PFSK-1 (cell line): ENCODE measurements at regions not wholly inside any gene's neighbourhood (a gene's known extent, or its start where the extent isn't known, plus 50 kb on each side); places are given as distances from the start of the nearest gene placed in this dataset.

Source experiments
- POLR2AphosphoS5 ChIP-seq: IDR thresholded peaks from 2 replicates; pipeline ENCODE4 v1.6.1; 2012; ENCODE audit warnings: low read depth, mild to moderate bottlenecking, control low read depth, low read length, moderate library complexity
- SIN3A ChIP-seq: IDR thresholded peaks from 2 replicates; pipeline ENCODE4 v1.6.1; 2012; ENCODE audit warnings: mild to moderate bottlenecking, low read length, moderate library complexity, borderline replicate concordance; ENCODE audit not compliant: insufficient read depth
- TAF1 ChIP-seq: IDR thresholded peaks from 2 replicates; pipeline ENCODE4 v1.6.1; 2012; ENCODE audit warnings: low read length, control low read depth, borderline replicate concordance; ENCODE audit not compliant: insufficient read depth
- TF ChIP-seq, protein P1 (sequence below), 2 experiments: IDR thresholded peaks; 2 replicates each; pipeline versions ENCODE4 v1.6.1 to v1.8.0; 2011 to 2012; ENCODE audit warnings: low read depth in 2 of 2, low read length in 2 of 2, control low read depth in 1 of 2, inconsistent platforms in 1 of 2, mild to moderate bottlenecking in 1 of 2, moderate library complexity in 1 of 2; ENCODE audit not compliant: insufficient read depth in 1 of 2

DNA sequence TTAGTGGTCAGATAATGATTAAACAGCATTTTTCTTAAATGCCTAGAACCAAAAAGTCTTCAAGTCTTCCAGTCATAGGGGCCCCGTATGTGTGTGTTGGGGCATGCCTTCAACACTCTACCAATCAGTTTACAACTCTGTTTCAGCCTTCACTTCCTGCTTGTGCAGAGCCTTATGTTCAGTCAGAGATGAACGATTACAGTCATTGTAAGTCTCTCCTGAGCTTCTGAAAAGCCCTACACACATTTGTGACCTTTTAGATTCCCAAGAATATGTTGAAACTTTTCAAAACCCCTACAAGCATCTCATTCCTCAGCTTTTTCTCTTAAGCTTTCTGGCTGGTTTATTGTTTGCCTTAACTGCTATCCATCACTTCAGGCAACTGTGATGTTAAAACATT lies 591.2 kb downstream of the ZNF674 start:
- TF ChIP-seq SIN3A: no peak
- TF ChIP-seq, protein P1, sequence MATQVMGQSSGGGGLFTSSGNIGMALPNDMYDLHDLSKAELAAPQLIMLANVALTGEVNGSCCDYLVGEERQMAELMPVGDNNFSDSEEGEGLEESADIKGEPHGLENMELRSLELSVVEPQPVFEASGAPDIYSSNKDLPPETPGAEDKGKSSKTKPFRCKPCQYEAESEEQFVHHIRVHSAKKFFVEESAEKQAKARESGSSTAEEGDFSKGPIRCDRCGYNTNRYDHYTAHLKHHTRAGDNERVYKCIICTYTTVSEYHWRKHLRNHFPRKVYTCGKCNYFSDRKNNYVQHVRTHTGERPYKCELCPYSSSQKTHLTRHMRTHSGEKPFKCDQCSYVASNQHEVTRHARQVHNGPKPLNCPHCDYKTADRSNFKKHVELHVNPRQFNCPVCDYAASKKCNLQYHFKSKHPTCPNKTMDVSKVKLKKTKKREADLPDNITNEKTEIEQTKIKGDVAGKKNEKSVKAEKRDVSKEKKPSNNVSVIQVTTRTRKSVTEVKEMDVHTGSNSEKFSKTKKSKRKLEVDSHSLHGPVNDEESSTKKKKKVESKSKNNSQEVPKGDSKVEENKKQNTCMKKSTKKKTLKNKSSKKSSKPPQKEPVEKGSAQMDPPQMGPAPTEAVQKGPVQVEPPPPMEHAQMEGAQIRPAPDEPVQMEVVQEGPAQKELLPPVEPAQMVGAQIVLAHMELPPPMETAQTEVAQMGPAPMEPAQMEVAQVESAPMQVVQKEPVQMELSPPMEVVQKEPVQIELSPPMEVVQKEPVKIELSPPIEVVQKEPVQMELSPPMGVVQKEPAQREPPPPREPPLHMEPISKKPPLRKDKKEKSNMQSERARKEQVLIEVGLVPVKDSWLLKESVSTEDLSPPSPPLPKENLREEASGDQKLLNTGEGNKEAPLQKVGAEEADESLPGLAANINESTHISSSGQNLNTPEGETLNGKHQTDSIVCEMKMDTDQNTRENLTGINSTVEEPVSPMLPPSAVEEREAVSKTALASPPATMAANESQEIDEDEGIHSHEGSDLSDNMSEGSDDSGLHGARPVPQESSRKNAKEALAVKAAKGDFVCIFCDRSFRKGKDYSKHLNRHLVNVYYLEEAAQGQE (IDR thresholded peaks at IDR 0.05; ENCODE audit: insufficient read depth in 1 of 2, low read depth in 2 of 2, low read length in 2 of 2): no peak
- no peak for TF ChIP-seq POLR2AphosphoS5
- no peak for TF ChIP-seq TAF1
